OCI-LY3 (cell line): ENCODE measurements at regions not wholly inside any gene's neighbourhood (a gene's known extent, or its start where the extent isn't known, plus 50 kb on each side); places are given as distances from the start of the nearest gene placed in this dataset.
"Not testable (repeated sequence)": the region's sequence is repeated elsewhere in the genome, so short reads cannot be mapped to it uniquely, and the experiment has no call there.

Experiments
- CTCF ChIP-seq: fragments of 200-600, 300-600 bp; sonication (generic); IDR thresholded peaks from 2 replicates; pipeline ENCODE4 v1.5.1; 2014; ENCODE audit warnings: antibody characterized with exemption, low read length, low read depth
- EZH2phosphoT487 ChIP-seq: fragments of 200-600 bp; shearing (Covaris generic); IDR thresholded peaks from 2 replicates; pipeline ENCODE4 v1.6.1; 2018; ENCODE audit warnings: antibody characterized with exemption, mixed run types, low read depth

- not testable (repeated sequence) for TF ChIP-seq CTCF, EZH2phosphoT487
Observed at GRCh38 chr6:168932171-168932570, 321.5 kb downstream of the THBS2 start.
